IPS-20b (cell line): ENCODE measurements at regions not wholly inside any gene's neighbourhood (a gene's known extent, or its start where the extent isn't known, plus 50 kb on each side); places are given as distances from the start of the nearest gene placed in this dataset.

Source experiments
- H3K27ac ChIP-seq: one replicate; pipeline ENCODE4 v1.5.1; 2013; ENCODE audit warnings: low read length
- H3K27me3 ChIP-seq: 2 replicates; pipeline ENCODE4 v1.6.1; 2013; ENCODE audit warnings: mild to moderate bottlenecking, low read length, inconsistent platforms; ENCODE audit not compliant: insufficient read depth
- H3K36me3 ChIP-seq: 2 replicates; pipeline ENCODE4 v1.6.1; 2013; ENCODE audit warnings: low read depth, mild to moderate bottlenecking, inconsistent platforms, low read length, moderate library complexity; ENCODE audit not compliant: insufficient read depth
- H3K4me1 ChIP-seq: 2 replicates; pipeline ENCODE4 v1.6.1; 2013; ENCODE audit warnings: mild to moderate bottlenecking, control low read depth, inconsistent platforms, low read length, moderate library complexity; ENCODE audit not compliant: insufficient read depth
- H3K4me3 ChIP-seq: 2 replicates; pipeline ENCODE4 v1.5.1; 2013; ENCODE audit warnings: mild to moderate bottlenecking, low read length, inconsistent platforms
- H3K9ac ChIP-seq: 2 replicates; pipeline ENCODE4 v1.6.1; 2013; ENCODE audit warnings: low read depth, mild to moderate bottlenecking, inconsistent platforms, low read length, moderate library complexity
- H3K9me3 ChIP-seq: 2 replicates; pipeline ENCODE4 v1.6.1; 2013; ENCODE audit warnings: mild to moderate bottlenecking, low read depth, low read length, inconsistent platforms; ENCODE audit not compliant: insufficient read depth

GRCh38 chr13:84686973-84687372, 804.7 kb upstream of the SLITRK1 start:
- H3K4me1 ChIP-seq = no peaks in the 10 kb centered on the region
- H3K27me3 ChIP-seq = no peaks in the 10 kb centered on the region
- no peak overlapping the region for H3K4me3 ChIP-seq
- no peaks in the 10 kb centered on the region for H3K9me3 ChIP-seq
- H3K27ac ChIP-seq = no peak overlapping the region
- H3K36me3 ChIP-seq = no peaks in the 10 kb centered on the region
- H3K9ac ChIP-seq = no peak overlapping the region

DNA sequence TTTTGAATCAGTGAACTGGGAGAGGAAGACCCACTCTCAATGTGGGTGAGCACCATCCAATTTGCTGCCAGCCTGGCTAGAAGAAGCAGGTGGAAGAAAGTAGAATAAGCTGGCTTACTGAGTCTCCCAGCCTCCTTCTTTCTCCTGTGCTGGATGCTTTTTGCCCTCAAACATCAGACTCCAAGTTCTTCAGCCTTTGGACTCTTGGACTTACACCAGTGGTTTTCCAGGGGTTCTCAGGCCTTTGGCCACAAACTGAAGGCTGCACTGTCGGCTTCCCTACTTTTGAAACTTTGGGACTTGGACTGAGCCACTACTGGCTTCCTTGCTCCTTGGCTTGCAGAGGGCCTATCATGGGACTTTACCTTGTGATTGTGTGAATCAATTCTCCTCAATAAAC, 804.2 kb upstream of the SLITRK1 start:
- H3K9me3 ChIP-seq = no peaks in the 10 kb centered on the region
- no peak overlapping the region for H3K9ac ChIP-seq
- H3K4me1 ChIP-seq = no peaks in the 10 kb centered on the region
- no peak overlapping the region for H3K4me3 ChIP-seq
- H3K27me3 ChIP-seq = no peaks in the 10 kb centered on the region
- H3K36me3 ChIP-seq = no peaks in the 10 kb centered on the region
- H3K27ac ChIP-seq = no peak overlapping the region

DNA sequence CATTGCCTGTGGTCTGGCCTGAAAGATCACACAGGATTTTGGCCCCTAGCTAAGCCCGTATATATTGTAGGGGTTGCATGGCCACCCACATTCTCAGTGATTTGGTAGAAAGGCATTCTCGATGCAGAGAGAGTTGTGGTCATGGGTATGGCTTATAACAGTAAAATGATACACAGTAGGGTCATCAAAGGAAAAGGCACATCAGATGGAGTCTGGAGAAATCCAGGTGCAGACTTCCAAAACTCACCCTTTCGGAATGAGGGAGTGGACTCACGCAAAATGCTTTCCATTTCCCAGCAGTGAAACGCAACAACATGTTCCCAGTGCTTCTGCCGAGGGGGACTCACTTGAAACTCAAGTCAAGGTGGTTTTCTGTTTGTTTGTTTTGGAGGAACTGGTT, 802.5 kb upstream of the SLITRK1 start:
- Histone ChIP-seq H3K4me1 (no peaks in the 10 kb centered on the region), H3K27me3 (no peaks in the 10 kb centered on the region), H3K27ac (no peak overlapping the region), H3K36me3 (no peaks in the 10 kb centered on the region), H3K9me3 (no peaks in the 10 kb centered on the region), H3K4me3 (no peak overlapping the region), H3K9ac (no peak overlapping the region)

GRCh38 chr13:84684048-84684662, 801.9 kb upstream of the SLITRK1 start:
- Histone ChIP-seq H3K4me1 (no peaks in the 10 kb centered on the region), H3K9me3 (no peaks in the 10 kb centered on the region), H3K4me3 (no peak overlapping the region), H3K9ac (no peak overlapping the region), H3K27ac (no peak overlapping the region), H3K27me3 (no peaks in the 10 kb centered on the region), H3K36me3 (no peaks in the 10 kb centered on the region)

- Histone ChIP-seq H3K9ac (no peak overlapping the region), H3K27ac (no peak overlapping the region), H3K9me3 (no peaks in the 10 kb centered on the region), H3K27me3 (no peaks in the 10 kb centered on the region), H3K4me1 (no peaks in the 10 kb centered on the region), H3K36me3 (no peaks in the 10 kb centered on the region), H3K4me3 (no peak overlapping the region)
Observed at GRCh38 chr13:84683448-84683847, 801.2 kb upstream of the SLITRK1 start.

DNA sequence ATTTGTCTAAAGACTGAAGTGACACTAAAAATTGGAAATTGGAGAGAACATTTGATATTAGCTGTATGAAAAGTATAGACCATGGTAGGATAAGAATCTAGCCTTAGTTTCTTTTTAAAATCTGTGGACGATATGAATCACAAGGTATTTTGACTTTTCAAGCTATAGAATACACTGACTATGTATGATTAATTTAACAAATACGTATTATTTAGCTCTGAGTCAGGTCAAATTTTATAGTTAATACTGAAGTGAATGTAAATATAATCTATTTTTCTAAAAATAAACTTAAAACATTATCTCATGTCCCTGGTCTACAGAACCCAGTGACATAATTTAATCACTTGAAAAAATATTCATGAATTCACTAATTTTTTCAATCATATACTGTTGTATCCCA, 795.6 kb upstream of the SLITRK1 start:
- Histone ChIP-seq H3K4me1 (no peaks in the 10 kb centered on the region), H3K4me3 (no peak overlapping the region), H3K9me3 (no peaks in the 10 kb centered on the region), H3K9ac (no peak overlapping the region), H3K36me3 (no peaks in the 10 kb centered on the region), H3K27ac (no peak overlapping the region), H3K27me3 (no peaks in the 10 kb centered on the region)

DNA sequence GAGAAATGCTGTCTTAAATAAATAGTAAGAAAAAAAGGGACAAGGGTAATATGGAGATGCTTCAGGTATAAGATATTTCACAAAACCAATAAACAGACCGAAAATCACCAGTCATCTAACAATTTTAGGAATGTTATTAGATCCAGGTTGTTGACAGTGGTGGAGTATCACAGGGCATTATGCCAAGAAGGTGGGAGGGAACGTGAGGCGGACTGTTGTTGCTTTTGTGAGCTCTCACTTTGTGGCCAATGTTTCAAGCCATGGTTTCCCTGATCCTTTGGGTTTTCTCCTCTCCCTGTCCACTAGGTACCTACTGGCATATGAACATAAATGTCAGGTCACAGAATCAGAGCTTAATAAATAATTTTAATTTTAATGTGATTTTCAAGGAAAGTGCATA, 790.3 kb upstream of the SLITRK1 start:
- Histone ChIP-seq H3K4me1 (no peaks in the 10 kb centered on the region; the same call in 1 of the 2 replicates), H3K9ac (no peak overlapping the region), H3K9me3 (no peaks in the 10 kb centered on the region), H3K27ac (no peak overlapping the region), H3K4me3 (no peak overlapping the region), H3K27me3 (no peaks in the 10 kb centered on the region), H3K36me3 (no peaks in the 10 kb centered on the region)

- H3K9me3 ChIP-seq = no peaks in the 10 kb centered on the region
Observed at GRCh38 chr13:84670245-84670644, 788.0 kb upstream of the SLITRK1 start.

DNA sequence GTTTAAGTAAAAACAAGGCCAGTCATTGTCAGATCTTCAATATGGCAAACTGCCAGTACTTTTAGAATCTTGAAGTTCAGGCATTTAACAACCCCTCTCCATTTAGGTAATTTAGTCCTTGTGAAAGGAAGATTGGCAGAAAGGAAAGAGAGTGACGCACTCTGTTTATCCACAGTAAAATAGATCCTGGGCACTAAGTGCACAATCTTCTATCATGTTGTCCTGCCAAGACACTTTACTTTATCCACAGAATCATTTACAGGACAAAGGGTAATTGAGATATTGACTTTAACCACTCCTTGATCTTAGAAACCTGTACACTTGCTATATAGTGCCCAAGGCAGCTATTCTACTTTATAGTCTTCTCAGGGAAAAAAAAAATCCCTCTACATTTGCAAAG, 786.4 kb upstream of the SLITRK1 start:
- H3K36me3 ChIP-seq = no peaks in the 10 kb centered on the region
- H3K9me3 ChIP-seq = no peaks in the 10 kb centered on the region
- no peak overlapping the region for H3K4me3 ChIP-seq
- no peak overlapping the region for H3K27ac ChIP-seq
- no peak overlapping the region for H3K9ac ChIP-seq
- no peaks in the 10 kb centered on the region; the same call in 1 of the 2 replicates for H3K4me1 ChIP-seq
- no peaks in the 10 kb centered on the region for H3K27me3 ChIP-seq

More at GRCh38 chr13:84670245-84670644, 788.0 kb upstream of the SLITRK1 start:
- no peaks in the 10 kb centered on the region for H3K27me3 ChIP-seq
- no peaks in the 10 kb centered on the region for H3K36me3 ChIP-seq
- H3K4me3 ChIP-seq = no peak overlapping the region
- H3K9ac ChIP-seq = no peak overlapping the region
- no peaks in the 10 kb centered on the region; the same call in 1 of the 2 replicates for H3K4me1 ChIP-seq
- H3K27ac ChIP-seq = no peak overlapping the region

DNA sequence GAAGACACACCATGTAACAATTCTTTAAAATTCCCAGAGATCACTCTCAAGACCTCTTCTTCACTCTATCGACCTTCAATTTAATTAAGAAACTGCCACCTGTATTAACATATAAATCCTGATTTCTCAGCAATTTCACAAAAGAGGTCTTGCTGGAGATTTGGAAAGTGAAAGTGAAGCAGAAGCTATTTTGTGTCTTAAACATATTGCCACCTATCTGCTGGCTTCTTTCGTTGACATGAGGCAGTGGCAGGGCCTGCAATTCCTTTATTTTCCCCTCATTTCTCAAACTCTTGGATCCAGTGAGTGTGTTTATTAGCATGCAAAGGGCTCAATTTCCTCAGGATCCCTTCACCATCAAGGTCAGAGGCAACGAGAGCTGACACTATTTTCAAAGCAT, 780.2 kb upstream of the SLITRK1 start:
- no peaks in the 10 kb centered on the region for H3K36me3 ChIP-seq
- peaks cover 11% of the 10 kb centered on the region for H3K4me1 ChIP-seq
- no peak overlapping the region for H3K4me3 ChIP-seq
- H3K9me3 ChIP-seq = no peaks in the 10 kb centered on the region
- no peak overlapping the region for H3K9ac ChIP-seq
- H3K27me3 ChIP-seq = no peaks in the 10 kb centered on the region
- no peak overlapping the region for H3K27ac ChIP-seq

GRCh38 chr13:84661718-84662117, 779.4 kb upstream of the SLITRK1 start:
- no peaks in the 10 kb centered on the region for H3K9me3 ChIP-seq
- H3K4me1 ChIP-seq = peaks cover 11% of the 10 kb centered on the region
- no peak overlapping the region for H3K27ac ChIP-seq
- no peaks in the 10 kb centered on the region for H3K36me3 ChIP-seq
- no peak overlapping the region for H3K9ac ChIP-seq
- no peaks in the 10 kb centered on the region for H3K27me3 ChIP-seq
- no peak overlapping the region for H3K4me3 ChIP-seq

GRCh38 chr13:84659359-84659661, 777.0 kb upstream of the SLITRK1 start:
- Histone ChIP-seq H3K4me3 (no peak overlapping the region), H3K27me3 (no peaks in the 10 kb centered on the region), H3K36me3 (no peaks in the 10 kb centered on the region), H3K9me3 (no peaks in the 10 kb centered on the region), H3K27ac (no peak overlapping the region), H3K4me1 (peaks cover 30% of the 10 kb centered on the region), H3K9ac (no peak overlapping the region)
